Thyroid gland (tissue), 4 donors: ENCODE measurements at regions not wholly inside any gene's neighbourhood (a gene's known extent, or its start where the extent isn't known, plus 50 kb on each side); places are given as distances from the start of the nearest gene placed in this dataset.

Experiments
- POLR2A ChIP-seq, 2 donors: fragments of 450-650 bp; IDR thresholded peaks; one replicate each; pipeline ENCODE4 v1.6.1; 2017; ENCODE audit warnings: antibody characterized with exemption in 2 of 2, mild to moderate bottlenecking in 2 of 2, moderate library complexity in 1 of 2
- TF ChIP-seq, protein P1 (sequence below), 6 experiments: fragments of 200-600 bp in 3 of 6; fragments of 450-650 bp in 3 of 6; sonication (generic) in 3 of 6; IDR thresholded peaks; one replicate each; pipeline ENCODE4 v1.5.1; 2016 to 2019; ENCODE audit warnings: antibody characterized with exemption in 6 of 6, mild to moderate bottlenecking in 2 of 6, inconsistent platforms in 1 of 6, moderate library complexity in 1 of 6

DNA sequence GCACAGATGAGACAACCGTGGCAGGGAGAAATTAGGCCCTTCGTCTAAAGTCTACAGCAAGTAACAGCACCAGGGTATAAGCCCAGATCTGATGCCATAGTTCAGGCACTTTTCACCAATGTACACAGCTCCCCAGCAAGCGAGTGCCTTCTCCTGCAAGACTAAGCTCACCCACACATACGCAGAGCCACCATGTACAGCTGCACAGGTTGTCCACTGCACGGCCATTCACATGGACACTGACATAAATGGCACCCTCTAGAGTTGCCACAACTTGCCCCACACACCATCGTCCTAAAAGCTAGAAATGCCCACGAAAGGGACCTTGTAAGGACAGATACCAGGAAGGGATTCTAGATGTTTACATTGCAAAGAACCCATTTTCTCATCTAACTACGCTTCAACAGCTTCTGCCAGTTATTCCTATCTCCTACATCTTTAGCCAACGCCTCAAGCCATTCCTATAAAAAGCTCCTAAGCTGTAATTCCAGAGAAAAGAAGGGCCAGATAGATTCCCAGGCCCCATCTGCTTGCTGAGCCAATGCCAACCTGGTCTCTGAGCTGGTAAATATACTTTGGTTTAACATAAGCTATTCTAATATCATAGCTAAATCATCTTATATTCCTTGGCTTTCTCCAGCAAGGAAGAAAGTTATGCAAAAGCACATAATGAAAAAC lies 174.0 kb upstream of the KAZN start:
- TF ChIP-seq, protein P1, sequence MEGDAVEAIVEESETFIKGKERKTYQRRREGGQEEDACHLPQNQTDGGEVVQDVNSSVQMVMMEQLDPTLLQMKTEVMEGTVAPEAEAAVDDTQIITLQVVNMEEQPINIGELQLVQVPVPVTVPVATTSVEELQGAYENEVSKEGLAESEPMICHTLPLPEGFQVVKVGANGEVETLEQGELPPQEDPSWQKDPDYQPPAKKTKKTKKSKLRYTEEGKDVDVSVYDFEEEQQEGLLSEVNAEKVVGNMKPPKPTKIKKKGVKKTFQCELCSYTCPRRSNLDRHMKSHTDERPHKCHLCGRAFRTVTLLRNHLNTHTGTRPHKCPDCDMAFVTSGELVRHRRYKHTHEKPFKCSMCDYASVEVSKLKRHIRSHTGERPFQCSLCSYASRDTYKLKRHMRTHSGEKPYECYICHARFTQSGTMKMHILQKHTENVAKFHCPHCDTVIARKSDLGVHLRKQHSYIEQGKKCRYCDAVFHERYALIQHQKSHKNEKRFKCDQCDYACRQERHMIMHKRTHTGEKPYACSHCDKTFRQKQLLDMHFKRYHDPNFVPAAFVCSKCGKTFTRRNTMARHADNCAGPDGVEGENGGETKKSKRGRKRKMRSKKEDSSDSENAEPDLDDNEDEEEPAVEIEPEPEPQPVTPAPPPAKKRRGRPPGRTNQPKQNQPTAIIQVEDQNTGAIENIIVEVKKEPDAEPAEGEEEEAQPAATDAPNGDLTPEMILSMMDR (IDR thresholded peaks at IDR 0.05), result no peak
- TF ChIP-seq POLR2A (IDR thresholded peaks at IDR 0.05), result no peak
